ENCODE measurements at regions not wholly inside any gene's neighbourhood (a gene's known extent, or its start where the extent isn't known, plus 50 kb on each side); places are given as distances from the start of the nearest gene placed in this dataset.
"Not testable (repeated sequence)": the region's sequence is repeated elsewhere in the genome, so short reads cannot be mapped to it uniquely, and the experiment has no call there.

DNA sequence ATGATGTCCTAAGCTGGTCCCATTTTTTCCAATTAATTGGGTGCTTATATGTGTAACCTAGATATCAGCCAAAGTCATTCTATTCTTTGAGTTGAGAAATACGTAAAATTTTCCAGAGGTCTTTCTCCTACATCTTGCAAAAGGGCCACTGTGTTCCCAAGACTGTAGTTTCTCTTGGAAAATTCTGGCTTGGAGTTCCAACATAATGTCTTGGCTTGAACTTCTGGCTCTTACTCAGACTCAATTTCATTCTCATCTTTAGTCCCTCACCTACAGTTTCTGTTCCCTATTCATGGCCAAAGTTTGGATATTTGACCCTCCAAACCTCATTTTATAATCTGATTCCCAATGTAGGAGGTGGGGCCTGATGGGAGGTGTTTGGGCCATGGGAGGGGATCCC, 201.4 kb upstream of the ARHGEF26 start:
- no peak overlapping the region for H3K4me3 ChIP-seq (ENCODE audit: low read depth, low read length)
- TF ChIP-seq, protein P1, sequence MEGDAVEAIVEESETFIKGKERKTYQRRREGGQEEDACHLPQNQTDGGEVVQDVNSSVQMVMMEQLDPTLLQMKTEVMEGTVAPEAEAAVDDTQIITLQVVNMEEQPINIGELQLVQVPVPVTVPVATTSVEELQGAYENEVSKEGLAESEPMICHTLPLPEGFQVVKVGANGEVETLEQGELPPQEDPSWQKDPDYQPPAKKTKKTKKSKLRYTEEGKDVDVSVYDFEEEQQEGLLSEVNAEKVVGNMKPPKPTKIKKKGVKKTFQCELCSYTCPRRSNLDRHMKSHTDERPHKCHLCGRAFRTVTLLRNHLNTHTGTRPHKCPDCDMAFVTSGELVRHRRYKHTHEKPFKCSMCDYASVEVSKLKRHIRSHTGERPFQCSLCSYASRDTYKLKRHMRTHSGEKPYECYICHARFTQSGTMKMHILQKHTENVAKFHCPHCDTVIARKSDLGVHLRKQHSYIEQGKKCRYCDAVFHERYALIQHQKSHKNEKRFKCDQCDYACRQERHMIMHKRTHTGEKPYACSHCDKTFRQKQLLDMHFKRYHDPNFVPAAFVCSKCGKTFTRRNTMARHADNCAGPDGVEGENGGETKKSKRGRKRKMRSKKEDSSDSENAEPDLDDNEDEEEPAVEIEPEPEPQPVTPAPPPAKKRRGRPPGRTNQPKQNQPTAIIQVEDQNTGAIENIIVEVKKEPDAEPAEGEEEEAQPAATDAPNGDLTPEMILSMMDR (IDR thresholded peaks at IDR 0.05; ENCODE audit: low read depth, low read length): no peak

DNA sequence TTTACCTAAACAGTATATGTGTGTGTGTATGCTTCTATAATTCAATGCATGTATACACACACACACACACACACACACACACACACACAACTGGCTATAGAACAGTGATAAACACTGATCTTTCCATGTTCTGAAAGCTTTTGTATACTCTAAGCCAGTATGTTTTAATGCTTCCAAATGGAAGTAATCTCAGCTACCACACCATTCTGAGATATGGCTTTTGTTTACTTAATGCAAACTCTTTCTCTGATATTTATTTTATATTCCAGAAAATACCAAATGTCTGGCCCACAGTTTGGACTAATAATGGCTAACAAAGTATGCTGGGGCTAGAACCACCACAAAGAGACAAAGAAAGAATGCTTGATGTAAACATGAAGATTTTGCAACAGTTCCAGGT, 199.4 kb upstream of the ARHGEF26 start:
- TF ChIP-seq, protein P1 (IDR thresholded peaks at IDR 0.05; ENCODE audit: low read depth, low read length): no peak
- H3K4me3 ChIP-seq (ENCODE audit: low read depth, low read length): no peak overlapping the region

DNA sequence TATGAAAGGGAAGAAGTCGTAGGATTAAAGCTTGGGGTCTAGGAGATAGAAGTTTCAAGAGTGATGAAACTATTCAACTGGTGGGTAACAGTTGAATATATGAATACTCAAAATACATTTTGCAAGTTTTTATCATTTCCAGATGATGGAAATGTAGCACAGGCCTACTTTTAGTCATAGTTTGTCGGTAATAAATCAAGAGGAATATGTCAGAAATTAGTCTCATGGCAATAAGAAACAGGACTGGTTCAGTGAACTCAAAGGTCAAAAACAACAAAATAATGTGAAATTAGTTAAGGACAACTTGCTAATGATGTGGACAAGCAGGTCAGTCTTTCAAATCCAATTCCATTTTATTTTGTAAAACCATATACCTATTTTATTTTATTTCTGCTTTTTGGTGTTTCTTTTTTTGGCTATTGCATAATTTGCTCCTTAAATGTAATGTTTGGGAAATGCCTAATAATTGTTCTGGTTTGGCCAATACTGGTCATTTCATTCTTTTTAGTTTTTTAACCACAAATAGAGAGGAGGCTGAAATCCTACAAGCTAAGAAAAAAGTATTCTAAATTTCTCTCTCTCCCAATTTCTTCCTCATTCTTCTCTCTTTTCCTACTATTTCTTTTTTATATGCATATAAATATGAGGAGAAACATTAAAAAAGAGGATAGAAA, 195.2 kb upstream of the ARHGEF26 start:
- no peak overlapping the region for H3K4me3 ChIP-seq (ENCODE audit: low read depth, low read length)
- TF ChIP-seq, protein P1 (IDR thresholded peaks at IDR 0.05; ENCODE audit: low read depth, low read length): no peak

DNA sequence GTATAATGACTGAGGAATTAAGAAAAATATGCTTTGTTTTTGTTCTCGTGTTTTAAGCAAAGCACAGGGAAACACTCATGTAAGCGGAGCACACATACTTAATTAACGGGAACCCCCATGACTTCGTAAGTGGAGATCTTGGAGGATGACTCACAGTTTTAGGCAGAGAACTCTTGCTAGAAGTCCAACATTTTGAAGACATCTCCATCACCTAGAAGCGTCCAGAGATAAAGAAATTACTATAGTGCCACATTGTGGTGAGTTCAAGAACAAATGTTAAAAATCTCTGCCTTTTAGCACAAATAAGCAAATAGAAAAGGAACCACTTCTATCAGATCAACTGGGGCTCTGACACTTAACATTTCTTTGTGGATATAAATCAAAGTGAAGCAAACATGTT, 194.1 kb upstream of the ARHGEF26 start:
- TF ChIP-seq, protein P1 (IDR thresholded peaks at IDR 0.05; ENCODE audit: low read depth, low read length): no peak
- no peak overlapping the region for H3K4me3 ChIP-seq (ENCODE audit: low read depth, low read length)

DNA sequence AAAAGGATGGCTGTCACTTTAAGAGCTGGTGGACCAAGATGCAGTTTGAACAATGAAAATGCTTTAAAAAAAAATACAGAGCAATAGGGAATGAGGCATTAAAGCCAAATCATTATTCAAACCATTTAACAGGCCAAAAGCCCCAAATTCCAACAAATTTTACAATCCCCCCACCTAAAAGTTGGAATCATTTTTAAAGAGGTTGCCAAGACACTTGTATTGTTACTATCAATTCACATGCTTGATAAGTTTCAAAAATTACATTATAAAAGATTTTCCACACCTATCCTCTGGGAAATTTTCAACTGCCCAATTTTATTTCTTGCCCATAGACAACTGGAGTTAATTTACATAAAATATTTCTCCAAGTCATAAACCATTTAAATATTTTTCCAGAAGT, 192.3 kb upstream of the ARHGEF26 start:
- TF ChIP-seq, protein P1 (IDR thresholded peaks at IDR 0.05; ENCODE audit: low read depth, low read length): no peak
- H3K4me3 ChIP-seq (ENCODE audit: low read depth, low read length): no peak overlapping the region

DNA sequence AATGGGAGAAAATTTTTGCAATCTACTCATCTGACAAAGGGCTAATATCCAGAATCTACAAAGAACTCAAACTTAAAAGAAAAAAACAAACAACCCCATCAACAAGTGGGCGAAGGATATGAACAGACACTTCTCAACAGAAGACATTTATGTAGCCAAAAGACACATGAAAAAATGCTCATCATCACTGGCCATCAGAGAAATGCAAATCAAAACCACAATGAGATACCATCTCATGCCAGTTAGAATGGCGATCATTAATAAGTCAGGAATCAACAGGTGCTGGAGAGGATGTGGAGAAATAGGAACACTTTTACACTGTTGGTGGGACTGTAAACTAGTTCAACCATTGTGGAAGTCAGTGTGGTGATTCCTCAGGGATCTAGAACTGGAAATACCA, 187.7 kb upstream of the ARHGEF26 start:
- H3K4me3 ChIP-seq (ENCODE audit: low read depth, low read length): not testable (repeated sequence)

DNA sequence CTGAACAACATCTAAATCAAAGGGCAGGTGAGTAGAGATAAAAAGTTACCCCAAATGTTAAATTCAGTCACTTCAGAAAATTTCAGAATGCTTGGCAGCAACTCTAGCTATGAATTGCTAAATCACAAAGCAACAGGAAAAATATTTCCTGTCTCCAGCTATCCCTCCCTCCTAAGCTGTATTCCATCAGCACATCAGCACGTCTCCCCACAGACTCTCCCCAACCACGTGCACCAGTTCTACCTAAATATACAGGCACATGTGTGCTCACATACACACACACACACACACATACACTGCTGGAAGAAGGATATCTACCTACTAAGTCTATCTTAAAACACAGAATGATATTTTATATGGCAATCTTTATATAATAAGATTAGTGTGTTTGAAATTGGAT, 177.1 kb upstream of the ARHGEF26 start:
- no peak overlapping the region for H3K4me3 ChIP-seq (ENCODE audit: low read depth, low read length)
- TF ChIP-seq, protein P1 (IDR thresholded peaks at IDR 0.05; ENCODE audit: low read depth, low read length): no peak

DNA sequence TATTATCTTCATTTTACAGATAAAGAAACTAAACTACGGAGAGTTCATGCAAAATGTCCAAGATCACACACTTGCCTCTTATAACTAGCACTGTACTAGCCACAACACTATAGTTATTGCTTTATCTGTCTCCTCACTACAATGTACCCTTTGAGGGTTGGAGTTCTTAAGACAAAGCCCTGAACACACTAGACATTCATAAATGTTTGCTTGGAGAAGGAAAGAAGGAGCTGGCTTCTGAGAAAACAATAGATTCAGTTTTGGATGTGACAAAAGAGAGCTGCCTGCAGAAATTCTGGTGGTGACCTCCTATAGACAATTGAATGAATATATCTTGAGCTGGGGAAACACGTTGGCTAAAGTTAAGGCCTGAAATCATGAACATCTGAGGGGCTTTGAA, 169.9 kb upstream of the ARHGEF26 start:
- no peak overlapping the region for H3K4me3 ChIP-seq (ENCODE audit: low read depth, low read length)
- TF ChIP-seq, protein P1 (IDR thresholded peaks at IDR 0.05; ENCODE audit: low read depth, low read length): no peak
